Panc1 (cell line): ENCODE measurements at regions not wholly inside any gene's neighbourhood (a gene's known extent, or its start where the extent isn't known, plus 50 kb on each side); places are given as distances from the start of the nearest gene placed in this dataset.

Experiments
- ATAC-seq: fragments of 200-7000 bp; cut with Tn5 transposase; 2 replicates; pipeline ENCODE4 v1.9.1; 2020; ENCODE audit warnings: mild to moderate bottlenecking, moderate library complexity
- BruUV-seq: library from RNA; stranded (reverse); fragments of 400-500 nt; replicated peaks from 2 replicates; lab custom pipeline; 2021; lab: Mats Ljungman, UMichigan
- CTCF ChIA-PET: fragments of 300-600 bp; sonication (Branson Sonifier 250); formaldehyde crosslinking; loops from one replicate; lab custom pipeline; 2022; ENCODE audit warnings: antibody characterized with exemption; lab: Charles Lee
- POLR2A ChIA-PET: fragments of 300-600 bp; sonication (Branson Sonifier 250); formaldehyde crosslinking; loops from one replicate; lab custom pipeline; 2022; ENCODE audit warnings: antibody characterized with exemption; lab: Charles Lee
- DNase-seq: peaks from one replicate; pipeline ENCODE4 v3.0.0-alpha.2; 2010; ENCODE audit warnings: low read depth, low spot score
- H3K27ac ChIP-seq: 2 replicates; pipeline ENCODE4 v1.5.1; 2011; ENCODE audit warnings: mild to moderate bottlenecking, low read length, inconsistent platforms
- H3K27me3 ChIP-seq: fragments of 200-500 bp; sonication (Bioruptor generic); 2 replicates; pipeline ENCODE4 v1.6.0; 2014; ENCODE audit warnings: low read length, inconsistent platforms; ENCODE audit not compliant: control insufficient read depth, insufficient read depth
- H3K36me3 ChIP-seq: fragments of 200-500 bp; sonication (Bioruptor generic); 2 replicates; pipeline ENCODE4 v1.5.1; 2014; ENCODE audit warnings: inconsistent platforms, mild to moderate bottlenecking, low read length, moderate library complexity; ENCODE audit not compliant: control insufficient read depth, insufficient read depth
- H3K4me1 ChIP-seq: 2 replicates; pipeline ENCODE4 v1.5.1; 2011; ENCODE audit warnings: inconsistent platforms, mild to moderate bottlenecking, low read length, moderate library complexity; ENCODE audit not compliant: control insufficient read depth, insufficient read depth
- H3K4me3 ChIP-seq, 2 experiments: 2 replicates each; pipeline ENCODE4 v1.5.1; 2011 to 2012; ENCODE audit warnings: low read depth in 2 of 2, low read length in 2 of 2, mild to moderate bottlenecking in 2 of 2, inconsistent platforms in 1 of 2, moderate library complexity in 1 of 2
- H3K9me3 ChIP-seq: fragments of 200-500 bp; sonication (Bioruptor generic); 2 replicates; pipeline ENCODE4 v1.5.1; 2014; ENCODE audit warnings: low read depth, mild to moderate bottlenecking, inconsistent platforms, low read length, moderate library complexity; ENCODE audit not compliant: control insufficient read depth, insufficient read depth
- POLR2AphosphoS5 ChIP-seq: IDR thresholded peaks from 2 replicates; pipeline ENCODE4 v1.6.1; 2012; ENCODE audit warnings: mild to moderate bottlenecking, low read depth, low read length, moderate library complexity
- SIN3A ChIP-seq: IDR thresholded peaks from 2 replicates; pipeline ENCODE4 v1.6.1; 2012; ENCODE audit warnings: low read depth, mild to moderate bottlenecking, low read length, moderate library complexity, borderline replicate concordance; ENCODE audit not compliant: insufficient read depth
- TCF7L2 ChIP-seq: IDR thresholded peaks from 2 replicates; pipeline ENCODE4 v1.6.1; 2011; ENCODE audit warnings: mild to moderate bottlenecking, low read depth, low read length, inconsistent platforms
- in situ Hi-C: cut with HindIII; loops from 2 replicates; pipeline ENCODE4 v1.10.0; 2016; ENCODE audit warnings: low sequenced_read_pairs, low pct_unique_long_range_greater_than_20kb
- intact Hi-C: fragments of 100-400 bp; cut with micrococcal nuclease; formaldehyde crosslinking; loops from one replicate; pipeline ENCODE4 v1.10.0; 2022; ENCODE audit not compliant: unreplicated experiment
- TF ChIP-seq, protein P1 (sequence below), 2 experiments: IDR thresholded peaks; 2 replicates each; pipeline ENCODE4 v1.6.1; 2011 to 2012; ENCODE audit warnings: low read depth in 2 of 2, control low read depth in 1 of 2, low read length in 1 of 2, mild to moderate bottlenecking in 1 of 2, moderate library complexity in 1 of 2; ENCODE audit not compliant: insufficient read depth in 1 of 2
- TF ChIP-seq, protein P2 (sequence below): fragments of 450-650 bp; IDR thresholded peaks from 2 replicates; pipeline ENCODE4 v1.5.1; 2017; ENCODE audit warnings: mild to moderate bottlenecking

DNA sequence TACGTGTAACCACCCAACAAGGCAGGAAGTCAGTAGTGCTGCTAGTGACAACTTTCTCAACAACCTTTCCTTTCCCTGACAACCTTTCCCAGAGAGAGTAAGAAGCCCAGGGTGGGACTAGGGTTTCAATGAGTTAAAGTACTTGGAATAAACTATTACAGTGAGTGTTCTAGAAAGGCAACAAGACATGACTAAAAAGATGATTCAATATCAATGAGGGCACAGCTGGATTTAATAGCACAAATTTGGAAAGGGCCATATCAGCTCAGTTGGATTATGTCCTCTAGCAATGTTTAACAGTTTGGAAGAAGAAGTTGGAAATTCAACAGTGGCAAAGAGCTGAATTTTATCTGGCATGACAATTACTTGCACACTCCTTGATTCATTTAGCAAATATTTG is 90.4 kb upstream of the GRIN2B start:
- ATAC-seq (no peak), DNase-seq (no peak)
- Histone ChIP-seq H3K9me3 (no peaks in the 10 kb centered on the region), H3K4me3 (no peak overlapping the region), H3K27ac (no peak overlapping the region), H3K27me3 (no peaks in the 10 kb centered on the region), H3K4me1 (no peaks in the 10 kb centered on the region), H3K36me3 (no peaks in the 10 kb centered on the region)
- BruUV-seq = no TSS peak
- ChIA-PET POLR2A (no interaction called here), CTCF (no interaction called here)
- intact Hi-C loops (no loop called here), in situ Hi-C loops (no loop called here)
- TF ChIP-seq, protein P1, sequence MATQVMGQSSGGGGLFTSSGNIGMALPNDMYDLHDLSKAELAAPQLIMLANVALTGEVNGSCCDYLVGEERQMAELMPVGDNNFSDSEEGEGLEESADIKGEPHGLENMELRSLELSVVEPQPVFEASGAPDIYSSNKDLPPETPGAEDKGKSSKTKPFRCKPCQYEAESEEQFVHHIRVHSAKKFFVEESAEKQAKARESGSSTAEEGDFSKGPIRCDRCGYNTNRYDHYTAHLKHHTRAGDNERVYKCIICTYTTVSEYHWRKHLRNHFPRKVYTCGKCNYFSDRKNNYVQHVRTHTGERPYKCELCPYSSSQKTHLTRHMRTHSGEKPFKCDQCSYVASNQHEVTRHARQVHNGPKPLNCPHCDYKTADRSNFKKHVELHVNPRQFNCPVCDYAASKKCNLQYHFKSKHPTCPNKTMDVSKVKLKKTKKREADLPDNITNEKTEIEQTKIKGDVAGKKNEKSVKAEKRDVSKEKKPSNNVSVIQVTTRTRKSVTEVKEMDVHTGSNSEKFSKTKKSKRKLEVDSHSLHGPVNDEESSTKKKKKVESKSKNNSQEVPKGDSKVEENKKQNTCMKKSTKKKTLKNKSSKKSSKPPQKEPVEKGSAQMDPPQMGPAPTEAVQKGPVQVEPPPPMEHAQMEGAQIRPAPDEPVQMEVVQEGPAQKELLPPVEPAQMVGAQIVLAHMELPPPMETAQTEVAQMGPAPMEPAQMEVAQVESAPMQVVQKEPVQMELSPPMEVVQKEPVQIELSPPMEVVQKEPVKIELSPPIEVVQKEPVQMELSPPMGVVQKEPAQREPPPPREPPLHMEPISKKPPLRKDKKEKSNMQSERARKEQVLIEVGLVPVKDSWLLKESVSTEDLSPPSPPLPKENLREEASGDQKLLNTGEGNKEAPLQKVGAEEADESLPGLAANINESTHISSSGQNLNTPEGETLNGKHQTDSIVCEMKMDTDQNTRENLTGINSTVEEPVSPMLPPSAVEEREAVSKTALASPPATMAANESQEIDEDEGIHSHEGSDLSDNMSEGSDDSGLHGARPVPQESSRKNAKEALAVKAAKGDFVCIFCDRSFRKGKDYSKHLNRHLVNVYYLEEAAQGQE (IDR thresholded peaks at IDR 0.05; ENCODE audit: insufficient read depth in 1 of 2, low read depth in 2 of 2, low read length in 1 of 2) = no peak
- TF ChIP-seq SIN3A (no peak), TCF7L2 (no peak), POLR2AphosphoS5 (no peak)
- TF ChIP-seq, protein P2, sequence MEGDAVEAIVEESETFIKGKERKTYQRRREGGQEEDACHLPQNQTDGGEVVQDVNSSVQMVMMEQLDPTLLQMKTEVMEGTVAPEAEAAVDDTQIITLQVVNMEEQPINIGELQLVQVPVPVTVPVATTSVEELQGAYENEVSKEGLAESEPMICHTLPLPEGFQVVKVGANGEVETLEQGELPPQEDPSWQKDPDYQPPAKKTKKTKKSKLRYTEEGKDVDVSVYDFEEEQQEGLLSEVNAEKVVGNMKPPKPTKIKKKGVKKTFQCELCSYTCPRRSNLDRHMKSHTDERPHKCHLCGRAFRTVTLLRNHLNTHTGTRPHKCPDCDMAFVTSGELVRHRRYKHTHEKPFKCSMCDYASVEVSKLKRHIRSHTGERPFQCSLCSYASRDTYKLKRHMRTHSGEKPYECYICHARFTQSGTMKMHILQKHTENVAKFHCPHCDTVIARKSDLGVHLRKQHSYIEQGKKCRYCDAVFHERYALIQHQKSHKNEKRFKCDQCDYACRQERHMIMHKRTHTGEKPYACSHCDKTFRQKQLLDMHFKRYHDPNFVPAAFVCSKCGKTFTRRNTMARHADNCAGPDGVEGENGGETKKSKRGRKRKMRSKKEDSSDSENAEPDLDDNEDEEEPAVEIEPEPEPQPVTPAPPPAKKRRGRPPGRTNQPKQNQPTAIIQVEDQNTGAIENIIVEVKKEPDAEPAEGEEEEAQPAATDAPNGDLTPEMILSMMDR = no peak

DNA sequence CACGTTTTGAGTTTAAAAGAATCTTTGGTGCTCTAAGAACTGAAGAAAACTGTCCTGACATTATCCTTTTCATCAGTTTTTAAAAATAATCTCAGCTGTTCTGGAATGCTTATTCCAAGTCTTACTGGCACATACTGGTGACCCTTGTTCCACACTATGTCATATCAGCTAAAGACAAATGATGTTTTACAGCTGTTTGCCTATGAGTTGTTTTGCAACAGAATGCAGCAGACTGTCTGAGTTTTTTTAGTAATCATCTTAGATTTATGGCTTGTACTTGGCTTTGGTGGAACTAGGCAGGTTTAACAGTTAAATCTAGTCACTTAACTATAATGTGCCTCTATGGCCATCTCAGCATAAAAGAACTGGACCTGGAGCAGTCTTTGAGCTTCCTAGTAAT is 91.6 kb upstream of the GRIN2B start:
- H3K4me3 ChIP-seq = no peak overlapping the region
- in situ Hi-C loops (no loop called here), intact Hi-C loops (no loop called here)
- ATAC-seq (no peak), DNase-seq (no peak)
- no peak for TF ChIP-seq SIN3A
- CTCF ChIA-PET = no interaction called here
- H3K9me3 ChIP-seq = no peaks in the 10 kb centered on the region
- no peaks in the 10 kb centered on the region for H3K36me3 ChIP-seq
- no peak overlapping the region for H3K27ac ChIP-seq
- no TSS peak for BruUV-seq
- POLR2A ChIA-PET = no interaction called here
- H3K27me3 ChIP-seq = no peaks in the 10 kb centered on the region
- H3K4me1 ChIP-seq = no peaks in the 10 kb centered on the region

DNA sequence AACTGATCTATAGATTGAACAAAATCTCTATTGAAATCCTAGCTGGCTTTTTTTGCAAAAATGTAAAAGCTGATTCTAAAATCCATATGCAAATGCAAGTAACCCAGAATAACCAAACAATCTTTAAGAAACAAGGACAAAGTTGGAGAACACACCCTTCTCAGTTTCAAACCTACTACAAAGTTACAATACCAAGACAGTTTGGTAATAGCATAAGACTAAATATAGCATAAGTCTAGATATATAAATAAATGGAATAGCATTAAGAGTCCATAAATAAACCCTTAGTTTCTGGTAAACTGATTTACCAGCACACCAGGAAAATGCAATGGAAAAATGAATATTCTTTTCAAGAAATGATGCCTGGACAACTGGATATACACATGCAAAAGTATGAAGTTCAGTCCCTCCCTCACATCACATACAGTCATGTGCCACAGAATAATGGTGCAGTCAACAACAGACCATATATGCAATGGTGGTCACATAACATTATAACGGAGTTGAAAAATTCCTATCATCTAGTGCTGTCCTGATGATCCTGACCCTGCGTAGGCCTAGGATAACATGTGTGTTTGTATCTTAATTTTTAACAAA is 94.5 kb upstream of the GRIN2B start:
- ATAC-seq = no peak
- TF ChIP-seq POLR2AphosphoS5 (no peak), TCF7L2 (no peak), SIN3A (no peak)
- TF ChIP-seq, protein P2 = no peak
- TF ChIP-seq, protein P1 (IDR thresholded peaks at IDR 0.05; ENCODE audit: insufficient read depth in 1 of 2, low read depth in 2 of 2, low read length in 1 of 2) = no peak
- ChIA-PET CTCF (no interaction called here), POLR2A (no interaction called here)
- Histone ChIP-seq H3K9me3 (no peaks in the 10 kb centered on the region), H3K36me3 (no peaks in the 10 kb centered on the region), H3K4me1 (no peaks in the 10 kb centered on the region), H3K4me3 (no peak overlapping the region), H3K27ac (no peak overlapping the region), H3K27me3 (no peaks in the 10 kb centered on the region)
- BruUV-seq = no TSS peak
- in situ Hi-C loops = no loop called here
- intact Hi-C loops = no loop called here
- DNase-seq = no peak
